ENCODE measurements at regions not wholly inside any gene's neighbourhood (a gene's known extent, or its start where the extent isn't known, plus 50 kb on each side); places are given as distances from the start of the nearest gene placed in this dataset.
"Not testable (repeated sequence)": the region's sequence is repeated elsewhere in the genome, so short reads cannot be mapped to it uniquely, and the experiment has no call there.

DNA sequence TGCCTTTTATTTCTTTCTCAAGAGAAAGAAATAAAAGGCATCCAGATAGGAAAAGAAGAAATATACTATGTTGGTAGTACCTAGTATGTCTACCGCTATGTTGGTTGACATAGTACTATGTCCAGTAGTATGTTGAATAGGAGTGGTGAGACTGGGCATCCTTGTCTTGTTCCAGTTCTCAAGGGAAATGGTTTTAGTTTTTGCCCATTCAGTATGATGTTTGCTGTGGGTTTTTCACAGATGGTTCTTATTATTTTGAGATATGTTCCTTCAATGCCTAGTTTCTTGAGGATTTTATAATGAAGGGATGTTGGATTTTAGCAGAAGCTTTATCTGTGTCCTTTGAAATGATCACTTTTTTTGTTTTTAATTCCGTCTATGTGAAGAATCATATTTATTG, 53.0 kb upstream of the CSNK1A1L start:
- DNase-seq (ENCODE audit: low spot score): no peak

DNA sequence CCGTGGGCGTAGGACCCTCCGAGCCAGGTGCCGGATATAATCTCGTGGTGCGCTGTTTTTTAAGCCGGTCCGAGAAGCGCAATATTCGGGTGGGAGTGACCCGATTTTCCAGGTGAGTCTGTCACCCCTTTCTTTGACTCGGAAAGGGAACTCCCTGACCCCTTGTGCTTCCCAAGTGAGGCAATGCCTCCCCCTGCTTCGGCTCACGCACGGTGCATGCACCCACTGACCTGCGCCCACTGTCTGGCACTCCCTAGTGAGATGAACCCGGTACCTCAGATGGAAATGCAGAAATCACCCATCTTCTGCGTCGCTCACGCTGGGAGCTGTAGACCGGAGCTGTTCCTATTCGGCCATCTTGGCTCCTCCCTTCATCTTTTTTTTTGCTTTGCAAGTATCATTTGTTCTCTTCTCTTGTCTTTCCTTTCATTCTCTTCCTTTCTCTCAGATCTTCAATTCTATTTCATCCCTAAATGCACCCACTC, 50.2 kb upstream of the CSNK1A1L start:
- not testable (repeated sequence) for DNase-seq (ENCODE audit: low spot score)

Measured in RKO (cell line).